Activated CD8-positive, alpha-beta T cell treated with anti-CD3 and anti-CD28 coated beads for 36 hours (primary cell): ENCODE measurements at regions not wholly inside any gene's neighbourhood (a gene's known extent, or its start where the extent isn't known, plus 50 kb on each side); places are given as distances from the start of the nearest gene placed in this dataset.

Source experiments
- ATAC-seq: fragments of 200-7000 bp; cut with Tn5 transposase; one replicate; pipeline ENCODE4 v1.10.0; 2021; ENCODE audit warnings: mild to moderate bottlenecking, moderate library complexity
- CTCF ChIA-PET: fragments of 350-600 bp; sonication (Branson Sonifier 250); formaldehyde crosslinking; loops from one replicate; lab custom pipeline; 2021; ENCODE audit warnings: antibody characterized with exemption; lab: Charles Lee
- POLR2A ChIA-PET: fragments of 350-600 bp; sonication (Branson Sonifier 250); formaldehyde crosslinking; loops from one replicate; lab custom pipeline; 2021; ENCODE audit warnings: antibody characterized with exemption; lab: Charles Lee
- DNase-seq: peaks from one replicate; pipeline ENCODE4 v3.0.0-alpha.2; 2020
- H3K27ac Mint-ChIP-seq: one replicate; pipeline ENCODE4 v1.8.0; 2021; ENCODE audit warnings: mild to moderate bottlenecking, mixed read lengths
- H3K27me3 Mint-ChIP-seq: one replicate; pipeline ENCODE4 v1.8.0; 2021; ENCODE audit warnings: mixed read lengths
- H3K36me3 Mint-ChIP-seq: one replicate; pipeline ENCODE4 v1.8.0; 2021; ENCODE audit warnings: low read depth, mixed read lengths
- H3K4me1 Mint-ChIP-seq: one replicate; pipeline ENCODE4 v1.8.0; 2021; ENCODE audit warnings: low read depth, mixed read lengths
- H3K4me3 Mint-ChIP-seq: one replicate; pipeline ENCODE4 v1.8.0; 2021; ENCODE audit warnings: mild to moderate bottlenecking, moderate library complexity, mixed read lengths
- H3K9me3 Mint-ChIP-seq: one replicate; pipeline ENCODE4 v1.8.0; 2021; ENCODE audit warnings: mixed read lengths
- intact Hi-C: fragments of 100-400 bp; cut with micrococcal nuclease; formaldehyde crosslinking; loops from one replicate; pipeline ENCODE4 v1.10.0; 2022
- TF ChIP-seq, protein P1 (sequence below): fragments of 200-600 bp; IDR thresholded peaks from one replicate; pipeline ENCODE4 v1.8.0; 2022; ENCODE audit warnings: antibody characterized with exemption, mild to moderate bottlenecking

DNA sequence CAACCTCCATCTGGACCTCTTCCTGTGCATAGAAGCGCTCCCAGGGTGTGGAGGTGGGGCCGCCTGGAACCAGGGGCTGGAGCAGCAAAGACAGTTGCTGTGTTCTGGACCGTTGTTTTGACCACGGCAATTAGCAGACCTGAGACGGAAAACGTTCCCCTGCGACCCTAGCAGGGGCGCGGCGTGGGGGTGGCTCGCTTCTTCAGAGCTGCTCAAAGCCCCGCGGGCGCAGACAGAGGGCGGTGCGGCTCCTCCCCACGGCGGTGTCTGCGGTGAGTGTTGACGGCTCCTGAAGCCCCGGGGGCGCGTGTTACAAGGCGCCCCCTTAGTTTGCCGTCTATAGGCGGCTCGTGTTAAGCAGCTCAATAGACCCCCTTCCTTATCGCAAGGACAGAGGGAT is 79.2 kb downstream of the TRIML1 start:
- H3K27me3 Mint-ChIP-seq = no peaks in the 10 kb centered on the region
- intact Hi-C loops = no loop called here
- no peak overlapping the region for H3K4me3 Mint-ChIP-seq
- DNase-seq (no peak), ATAC-seq (no peak)
- TF ChIP-seq, protein P1, sequence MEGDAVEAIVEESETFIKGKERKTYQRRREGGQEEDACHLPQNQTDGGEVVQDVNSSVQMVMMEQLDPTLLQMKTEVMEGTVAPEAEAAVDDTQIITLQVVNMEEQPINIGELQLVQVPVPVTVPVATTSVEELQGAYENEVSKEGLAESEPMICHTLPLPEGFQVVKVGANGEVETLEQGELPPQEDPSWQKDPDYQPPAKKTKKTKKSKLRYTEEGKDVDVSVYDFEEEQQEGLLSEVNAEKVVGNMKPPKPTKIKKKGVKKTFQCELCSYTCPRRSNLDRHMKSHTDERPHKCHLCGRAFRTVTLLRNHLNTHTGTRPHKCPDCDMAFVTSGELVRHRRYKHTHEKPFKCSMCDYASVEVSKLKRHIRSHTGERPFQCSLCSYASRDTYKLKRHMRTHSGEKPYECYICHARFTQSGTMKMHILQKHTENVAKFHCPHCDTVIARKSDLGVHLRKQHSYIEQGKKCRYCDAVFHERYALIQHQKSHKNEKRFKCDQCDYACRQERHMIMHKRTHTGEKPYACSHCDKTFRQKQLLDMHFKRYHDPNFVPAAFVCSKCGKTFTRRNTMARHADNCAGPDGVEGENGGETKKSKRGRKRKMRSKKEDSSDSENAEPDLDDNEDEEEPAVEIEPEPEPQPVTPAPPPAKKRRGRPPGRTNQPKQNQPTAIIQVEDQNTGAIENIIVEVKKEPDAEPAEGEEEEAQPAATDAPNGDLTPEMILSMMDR = no peak
- no peaks in the 10 kb centered on the region for H3K36me3 Mint-ChIP-seq
- H3K27ac Mint-ChIP-seq = no peak overlapping the region
- ChIA-PET POLR2A (no interaction called here), CTCF (no interaction called here)
- peaks cover 6% of the 10 kb centered on the region for H3K9me3 Mint-ChIP-seq
- no peaks in the 10 kb centered on the region for H3K4me1 Mint-ChIP-seq

DNA sequence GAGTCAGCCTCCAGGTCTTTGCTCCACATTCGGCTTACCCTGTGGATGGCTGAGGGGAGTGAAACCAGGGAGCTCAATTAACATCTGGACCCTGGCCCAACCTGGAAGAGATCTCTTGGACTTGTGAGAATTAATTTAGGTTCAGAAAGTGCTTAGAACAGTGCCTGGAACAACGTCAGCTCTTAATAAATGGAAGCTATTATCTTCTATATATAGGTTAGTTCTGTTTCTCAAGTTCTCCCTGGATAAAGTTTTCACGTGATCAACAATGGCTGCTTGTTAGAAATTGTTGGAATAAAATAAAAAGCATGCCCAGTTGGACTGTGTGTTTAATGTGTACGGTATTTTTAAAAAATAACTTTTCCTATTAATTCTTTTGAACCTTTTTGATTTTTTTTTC is 80.8 kb downstream of the TRIML1 start:
- DNase-seq (no peak), ATAC-seq (no peak)
- no peaks in the 10 kb centered on the region for H3K36me3 Mint-ChIP-seq
- H3K4me3 Mint-ChIP-seq = no peak overlapping the region
- no peaks in the 10 kb centered on the region for H3K4me1 Mint-ChIP-seq
- TF ChIP-seq, protein P1 = no peak
- no peaks in the 10 kb centered on the region for H3K27me3 Mint-ChIP-seq
- intact Hi-C loops = no loop called here
- POLR2A ChIA-PET = no interaction called here
- peaks cover 2% of the 10 kb centered on the region for H3K9me3 Mint-ChIP-seq
- H3K27ac Mint-ChIP-seq = no peak overlapping the region
- CTCF ChIA-PET = no interaction called here

DNA sequence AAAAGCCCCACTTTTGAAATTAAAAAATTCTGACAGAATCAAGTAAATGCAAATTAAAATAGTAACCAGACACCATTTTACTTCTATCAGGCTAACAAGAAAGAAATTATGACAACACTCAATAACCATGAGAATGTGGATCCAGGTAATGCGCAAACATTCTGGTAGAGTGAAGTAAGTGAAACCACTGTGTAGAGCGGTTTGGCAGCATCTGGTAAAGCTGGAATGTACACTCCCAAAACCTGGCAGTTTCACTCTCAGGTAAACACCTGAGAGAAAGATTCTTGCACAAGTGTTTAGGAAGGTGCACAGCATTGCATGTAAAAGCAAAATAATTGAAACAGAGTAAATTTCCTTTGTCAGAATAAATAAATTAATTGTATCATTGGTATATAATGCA is 81.8 kb downstream of the TRIML1 start:
- intact Hi-C loops = no loop called here
- no peak overlapping the region for H3K4me3 Mint-ChIP-seq
- H3K9me3 Mint-ChIP-seq = peaks cover 3% of the 10 kb centered on the region
- ChIA-PET POLR2A (no interaction called here), CTCF (no interaction called here)
- DNase-seq = no peak
- H3K27ac Mint-ChIP-seq = no peak overlapping the region
- H3K36me3 Mint-ChIP-seq = no peaks in the 10 kb centered on the region
- no peak for ATAC-seq
- no peaks in the 10 kb centered on the region for H3K27me3 Mint-ChIP-seq
- no peaks in the 10 kb centered on the region for H3K4me1 Mint-ChIP-seq
- TF ChIP-seq, protein P1 = no peak

DNA sequence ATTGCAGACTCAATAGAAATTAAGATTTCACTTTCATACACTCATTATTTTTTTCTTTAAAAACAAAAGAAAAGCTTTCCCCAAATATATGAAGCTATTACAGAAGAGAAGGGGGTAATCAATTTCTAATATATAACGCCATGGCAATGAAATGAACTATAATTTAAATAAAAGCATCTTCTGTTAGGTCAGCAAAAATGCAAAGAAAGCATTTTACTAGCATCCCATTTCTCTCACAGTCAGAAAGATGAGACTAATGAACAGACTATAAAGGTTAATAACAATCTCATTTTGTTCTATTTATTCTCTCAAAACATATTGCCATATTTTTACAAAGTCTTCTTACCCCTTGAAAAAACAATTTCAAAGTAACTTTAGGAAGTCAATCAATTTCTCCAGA is 89.0 kb downstream of the TRIML1 start:
- no peak for ATAC-seq

DNA sequence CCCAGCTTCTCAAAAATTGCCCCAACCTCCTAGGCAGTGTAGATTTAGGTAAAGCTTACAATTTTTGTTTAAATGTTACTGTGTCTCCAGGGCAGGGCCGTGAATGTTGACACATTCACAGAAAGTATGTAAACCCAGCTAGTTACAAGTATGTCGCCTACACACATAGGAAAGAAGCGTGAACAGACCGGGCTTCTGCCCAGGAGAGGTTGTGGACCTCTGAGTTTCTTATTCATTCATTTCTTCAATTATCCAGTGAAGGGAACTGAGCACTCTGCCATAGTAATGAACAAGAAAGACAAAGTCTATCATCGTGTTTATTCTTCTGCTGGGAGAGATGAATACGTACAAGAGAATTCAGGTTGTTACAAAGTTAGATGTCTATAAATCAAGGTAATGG is 93.2 kb downstream of the TRIML1 start:
- H3K36me3 Mint-ChIP-seq = no peaks in the 10 kb centered on the region
- H3K27ac Mint-ChIP-seq = no peak overlapping the region
- H3K9me3 Mint-ChIP-seq = peaks cover 2% of the 10 kb centered on the region
- H3K27me3 Mint-ChIP-seq = no peaks in the 10 kb centered on the region
- no peaks in the 10 kb centered on the region for H3K4me1 Mint-ChIP-seq
- ATAC-seq = no peak
- intact Hi-C loops = no loop called here
- TF ChIP-seq, protein P1 = no peak
- DNase-seq = no peak
- ChIA-PET CTCF (no interaction called here), POLR2A (no interaction called here)
- H3K4me3 Mint-ChIP-seq = no peak overlapping the region

More for the DNA sequence above, 89.0 kb downstream of the TRIML1 start:
- peaks cover 2% of the 10 kb centered on the region for H3K9me3 Mint-ChIP-seq
- ChIA-PET POLR2A (no interaction called here), CTCF (no interaction called here)
- no peaks in the 10 kb centered on the region for H3K4me1 Mint-ChIP-seq
- no peaks in the 10 kb centered on the region for H3K36me3 Mint-ChIP-seq
- DNase-seq = no peak
- intact Hi-C loops = no loop called here
- TF ChIP-seq, protein P1 = no peak
- no peaks in the 10 kb centered on the region for H3K27me3 Mint-ChIP-seq
- H3K27ac Mint-ChIP-seq = no peak overlapping the region
- H3K4me3 Mint-ChIP-seq = no peak overlapping the region
